ENCODE measurements at regions not wholly inside any gene's neighbourhood (a gene's known extent, or its start where the extent isn't known, plus 50 kb on each side); places are given as distances from the start of the nearest gene placed in this dataset.
A peak's percentile ranks its signal among the peaks of the same experiment; 100 is the strongest.
"Not testable (repeated sequence)": the region's sequence is repeated elsewhere in the genome, so short reads cannot be mapped to it uniquely, and the experiment has no call there.

DNA sequence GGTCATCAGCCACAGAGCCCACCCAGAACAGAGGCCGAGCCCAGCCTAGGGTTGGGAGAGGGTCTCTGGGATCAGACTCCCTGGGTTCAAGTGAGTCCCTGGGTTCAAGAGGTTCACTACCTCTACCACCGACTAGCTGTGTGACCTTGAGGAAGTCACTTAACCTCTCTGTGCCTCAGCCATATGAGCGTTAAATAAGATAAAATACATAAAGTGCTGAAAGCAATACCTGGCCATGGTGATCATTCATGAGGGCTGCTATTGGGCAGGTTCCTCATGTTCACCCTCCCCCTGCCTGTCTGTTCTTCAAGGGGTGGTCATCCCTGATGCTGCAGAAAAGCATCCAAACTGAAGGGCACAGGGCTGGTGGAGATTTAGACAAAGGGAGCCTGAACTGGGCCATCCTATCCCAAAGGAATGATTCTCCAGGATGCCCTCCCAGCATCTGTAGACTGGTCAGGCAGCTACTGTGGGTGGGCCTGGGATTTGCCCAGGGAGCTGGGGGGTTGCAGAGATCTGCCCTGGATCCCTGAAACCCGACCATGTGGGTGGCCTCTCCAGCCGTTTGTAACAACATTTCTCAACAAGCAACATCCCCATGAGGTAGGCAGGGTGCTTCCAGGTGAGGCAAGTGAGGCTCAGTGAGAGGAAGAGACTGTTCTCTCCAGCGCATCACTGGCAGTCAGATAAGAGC lies 196.6 kb downstream of the MATN1 start:
- Histone ChIP-seq H3K4me1 (ENCODE audit: control insufficient read depth in 1 of 2, insufficient read depth in 2 of 2, low read length in 2 of 2) (no peaks in the 10 kb centered on the region), H3K9me3 (ENCODE audit: control insufficient read depth, low read length) (no peaks in the 10 kb centered on the region), H3K27me3 (ENCODE audit: control insufficient read depth in 1 of 2, insufficient read depth in 2 of 2, low read length in 1 of 2) (peaks cover 0 to 2% of the 10 kb centered on the region in 2 donors), H3K4me3 (ENCODE audit: low read length in 2 of 2) (no peak overlapping the region), H3K36me3 (ENCODE audit: control insufficient read depth in 1 of 2, insufficient read depth in 2 of 2, low read length in 1 of 2) (no peaks in the 10 kb centered on the region), H3K27ac (ENCODE audit: low read depth in 1 of 2, low read length in 2 of 2) (no peak overlapping the region)
- intact Hi-C loops (cut with DNase I) = no loop called here
- DNase-seq (no peak), ATAC-seq (ENCODE audit: low FRiP score) (no peak)
- WGBS, 2 donors = 52 to 54% methylated on average over 6 of the region's 6 CpGs

DNA sequence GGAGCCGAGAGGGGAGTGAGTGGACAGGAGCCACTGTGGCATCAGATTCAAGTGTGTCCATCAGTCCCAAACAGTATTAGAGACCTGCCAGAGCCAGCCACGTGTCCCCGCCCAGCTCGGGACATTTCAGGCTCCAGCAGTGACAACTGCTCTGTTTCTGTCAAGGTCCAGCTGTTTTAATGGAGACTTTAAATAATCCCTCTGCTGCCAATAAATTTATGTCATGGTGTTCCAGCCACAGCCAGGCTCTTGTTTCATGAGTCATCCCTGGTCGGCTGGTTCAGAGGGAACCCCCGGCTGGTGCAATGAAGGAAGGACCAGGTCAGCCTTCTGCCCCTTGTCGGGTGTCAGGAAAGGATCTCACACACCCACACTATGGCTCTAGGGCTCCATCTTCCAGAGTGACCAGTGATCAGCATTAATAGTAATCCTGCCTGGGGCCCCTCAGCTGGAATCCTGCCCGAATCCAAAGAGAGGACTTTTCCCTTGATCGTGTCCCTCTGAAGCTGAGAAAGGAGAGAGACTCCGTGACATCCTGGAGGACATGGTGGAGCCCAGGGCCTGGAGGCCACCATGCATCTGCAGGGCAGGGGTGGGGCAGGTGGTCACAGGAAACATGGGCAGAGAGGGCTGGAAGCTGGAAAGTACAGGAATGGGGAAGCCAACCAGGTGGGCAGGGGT lies 197.3 kb downstream of the MATN1 start:
- peak in 1 of 2 donors; percentile 63 for DNase-seq
- Histone ChIP-seq H3K36me3 (ENCODE audit: control insufficient read depth in 1 of 2, insufficient read depth in 2 of 2, low read length in 1 of 2) (no peaks in the 10 kb centered on the region), H3K4me1 (ENCODE audit: control insufficient read depth in 1 of 2, insufficient read depth in 2 of 2, low read length in 2 of 2) (no peaks in the 10 kb centered on the region), H3K27me3 (ENCODE audit: control insufficient read depth in 1 of 2, insufficient read depth in 2 of 2, low read length in 1 of 2) (peaks cover 0 to 2% of the 10 kb centered on the region in 2 donors), H3K27ac (ENCODE audit: low read depth in 1 of 2, low read length in 2 of 2) (no peak overlapping the region), H3K9me3 (ENCODE audit: control insufficient read depth, low read length) (no peaks in the 10 kb centered on the region), H3K4me3 (ENCODE audit: low read length in 2 of 2) (no peak overlapping the region)
- intact Hi-C loops (cut with DNase I) = no loop called here
- ATAC-seq (ENCODE audit: low FRiP score) = no peak
- WGBS, 2 donors = 22 to 29% methylated on average over 10 of the region's 10 CpGs

DNA sequence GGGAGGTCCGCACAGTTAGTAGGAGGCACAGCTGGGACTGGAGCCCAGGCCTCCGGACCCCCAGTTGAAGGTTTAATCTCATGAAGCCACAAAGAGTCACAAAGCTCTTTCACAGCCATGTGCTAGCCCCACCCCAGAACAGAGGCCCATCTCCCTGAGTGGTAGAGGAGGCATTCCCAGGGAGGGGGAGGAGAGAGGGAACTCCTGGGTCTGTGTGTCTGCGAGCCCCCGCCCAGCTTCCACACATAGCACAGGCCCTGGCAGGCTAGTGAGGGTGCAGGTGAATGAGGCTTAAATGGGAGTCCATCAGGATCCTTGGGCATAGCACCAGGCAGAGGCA lies 197.8 kb downstream of the MATN1 start:
- WGBS, 2 donors = 76 to 80% methylated on average over 4 of the region's 4 CpGs

DNA sequence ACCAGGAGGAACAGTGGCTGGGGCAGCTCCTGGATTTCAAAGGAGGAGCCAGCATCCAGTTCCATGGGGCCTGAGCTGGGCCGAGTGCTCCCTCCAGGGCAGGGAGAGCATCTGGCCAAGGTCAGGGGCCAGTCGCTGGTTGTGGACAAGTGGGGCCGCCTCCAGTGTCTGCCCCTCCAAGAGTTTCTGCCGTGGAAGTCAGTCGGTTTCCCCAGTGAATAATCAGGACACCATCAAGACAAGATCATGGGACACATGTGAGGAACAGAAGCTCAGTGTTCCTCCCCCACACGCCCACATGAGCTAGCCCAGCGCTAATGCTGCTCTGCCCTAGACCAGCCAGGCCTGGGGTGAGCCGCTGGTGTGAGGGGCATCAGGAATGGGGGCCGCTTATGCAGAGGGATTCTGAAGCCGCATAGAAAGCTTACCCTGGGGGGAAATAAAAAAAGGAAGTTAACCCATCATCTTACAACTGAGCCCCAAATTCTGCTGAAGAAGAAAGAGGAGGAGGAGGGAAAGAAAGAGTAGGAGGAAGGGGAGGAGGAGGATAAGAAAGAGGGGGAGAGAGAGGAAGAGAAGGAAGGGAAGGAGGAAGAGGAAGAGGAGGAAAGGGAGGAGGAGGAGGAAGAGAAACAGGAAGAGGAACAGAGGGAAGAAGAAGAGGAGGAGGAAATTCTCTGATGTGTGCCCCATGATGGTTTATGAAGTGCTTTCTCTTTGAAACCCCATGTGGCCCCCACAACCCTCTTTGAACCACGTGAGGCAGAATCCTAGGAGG lies 198.4 kb downstream of the MATN1 start:
- intact Hi-C loops (cut with DNase I) = no loop called here
- no peaks in the 10 kb centered on the region for H3K4me1 ChIP-seq (ENCODE audit: control insufficient read depth in 1 of 2, insufficient read depth in 2 of 2, low read length in 2 of 2)
- no peaks in the 10 kb centered on the region for H3K36me3 ChIP-seq (ENCODE audit: control insufficient read depth in 1 of 2, insufficient read depth in 2 of 2, low read length in 1 of 2)
- WGBS, 2 donors = 50 to 61% methylated on average over 11 of the region's 11 CpGs
- no peak overlapping the region for H3K4me3 ChIP-seq (ENCODE audit: low read length in 2 of 2)
- no peak overlapping the region for H3K27ac ChIP-seq (ENCODE audit: low read depth in 1 of 2, low read length in 2 of 2)
- ATAC-seq (ENCODE audit: low FRiP score) (no peak), DNase-seq (peak in 1 of 2 donors; percentile 62)
- H3K9me3 ChIP-seq (ENCODE audit: control insufficient read depth, low read length) = no peaks in the 10 kb centered on the region
- H3K27me3 ChIP-seq (ENCODE audit: control insufficient read depth in 1 of 2, insufficient read depth in 2 of 2, low read length in 1 of 2) = peaks cover 0 to 2% of the 10 kb centered on the region in 2 donors

More for the DNA sequence above, 197.8 kb downstream of the MATN1 start:
- H3K27me3 ChIP-seq (ENCODE audit: control insufficient read depth in 1 of 2, insufficient read depth in 2 of 2, low read length in 1 of 2) = peaks cover 0 to 2% of the 10 kb centered on the region in 2 donors
- no peak for ATAC-seq (ENCODE audit: low FRiP score)
- no peak for DNase-seq
- no peaks in the 10 kb centered on the region for H3K36me3 ChIP-seq (ENCODE audit: control insufficient read depth in 1 of 2, insufficient read depth in 2 of 2, low read length in 1 of 2)
- no peaks in the 10 kb centered on the region for H3K4me1 ChIP-seq (ENCODE audit: control insufficient read depth in 1 of 2, insufficient read depth in 2 of 2, low read length in 2 of 2)
- intact Hi-C loops (cut with DNase I) = no loop called here
- no peaks in the 10 kb centered on the region for H3K9me3 ChIP-seq (ENCODE audit: control insufficient read depth, low read length)
- H3K27ac ChIP-seq (ENCODE audit: low read depth in 1 of 2, low read length in 2 of 2) = no peak overlapping the region
- H3K4me3 ChIP-seq (ENCODE audit: low read length in 2 of 2) = no peak overlapping the region

DNA sequence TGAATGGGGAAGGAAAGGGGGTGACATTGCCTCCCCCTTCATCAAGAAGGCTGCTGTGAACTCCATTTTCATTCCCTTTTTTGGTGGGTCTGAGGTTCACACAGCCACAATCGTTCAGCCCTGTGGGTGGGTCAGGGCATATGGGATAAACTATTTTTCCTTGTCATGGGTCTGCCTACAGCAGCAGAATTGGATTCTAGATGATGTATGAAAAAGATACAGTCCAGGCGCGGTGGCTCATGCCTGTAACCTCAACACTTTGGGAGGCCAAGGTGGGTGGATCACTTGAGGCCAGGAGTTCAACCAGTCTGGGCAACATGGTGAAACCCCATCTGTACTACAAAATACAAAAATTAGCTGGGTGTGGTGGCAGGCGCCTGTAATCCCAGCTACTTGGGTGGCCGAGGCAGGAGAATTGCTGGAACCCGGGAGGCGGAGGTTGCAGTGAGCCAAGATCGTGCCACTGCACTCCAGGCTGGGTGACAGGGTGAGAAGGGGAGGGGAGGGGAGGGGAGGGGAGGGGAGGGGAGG lies 199.3 kb downstream of the MATN1 start:
- intact Hi-C loops (cut with DNase I); H3K4me1 ChIP-seq (ENCODE audit: control insufficient read depth in 1 of 2, insufficient read depth in 2 of 2, low read length in 2 of 2); H3K9me3 ChIP-seq (ENCODE audit: control insufficient read depth, low read length); DNase-seq; H3K27me3 ChIP-seq (ENCODE audit: control insufficient read depth in 1 of 2, insufficient read depth in 2 of 2, low read length in 1 of 2); H3K36me3 ChIP-seq (ENCODE audit: control insufficient read depth in 1 of 2, insufficient read depth in 2 of 2, low read length in 1 of 2); ATAC-seq (ENCODE audit: low FRiP score); H3K27ac ChIP-seq (ENCODE audit: low read depth in 1 of 2, low read length in 2 of 2); H3K4me3 ChIP-seq (ENCODE audit: low read length in 2 of 2): not testable (repeated sequence)
- WGBS, 2 donors = 67 to 70% methylated on average over 7 to 8 of the region's 8 CpGs

DNA sequence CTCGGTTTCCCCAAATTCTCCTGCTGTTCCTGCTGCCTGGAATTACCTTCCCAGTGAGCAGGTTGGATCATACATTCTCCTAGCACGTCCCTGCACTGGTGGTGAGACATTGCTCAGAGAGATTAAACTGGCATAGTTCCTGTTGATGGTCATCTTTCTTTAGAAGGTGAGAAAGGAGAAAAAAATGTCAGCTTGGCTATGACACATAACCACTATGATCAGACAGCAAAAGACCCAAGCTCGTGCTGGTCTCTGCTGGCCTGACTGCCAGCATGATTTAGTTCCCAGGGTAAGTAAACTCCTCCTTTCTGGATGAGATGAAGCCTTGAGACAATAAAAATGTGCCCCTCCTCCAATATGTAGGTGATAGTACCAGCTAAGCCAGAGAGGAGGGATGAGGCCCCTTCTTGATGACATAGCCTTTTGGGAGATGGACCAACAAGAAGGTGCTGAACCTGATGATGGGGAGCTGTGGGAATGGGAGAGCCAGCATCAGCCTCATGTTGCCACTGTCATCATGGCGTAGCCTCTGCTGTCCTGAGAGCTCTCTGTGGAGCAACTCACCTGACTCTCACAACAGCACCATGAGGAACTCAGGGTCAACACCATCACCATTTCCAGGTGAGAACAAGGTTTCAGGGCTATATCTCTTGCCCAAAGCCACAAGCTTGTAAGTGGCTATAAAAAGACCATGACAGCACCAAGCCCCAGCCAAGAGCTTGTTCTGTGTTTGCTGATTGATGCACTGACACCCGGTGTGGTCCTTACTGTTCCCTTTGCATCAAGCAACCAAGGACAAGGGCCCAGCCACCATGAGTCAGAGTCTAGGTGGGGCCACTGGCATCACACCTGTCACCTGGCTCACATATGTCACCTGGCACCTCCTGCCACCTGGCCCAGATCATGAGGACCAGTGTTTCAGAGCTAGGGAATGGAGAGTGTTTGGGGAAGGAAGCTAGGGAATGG lies 200.0 kb downstream of the MATN1 start:
- 64 to 65% methylated on average over 5 of the region's 5 CpGs for WGBS, 2 donors
- H3K36me3 ChIP-seq (ENCODE audit: control insufficient read depth in 1 of 2, insufficient read depth in 2 of 2, low read length in 1 of 2) = no peaks in the 10 kb centered on the region
- no peaks in the 10 kb centered on the region for H3K9me3 ChIP-seq (ENCODE audit: control insufficient read depth, low read length)
- peaks cover 0 to 2% of the 10 kb centered on the region in 2 donors for H3K27me3 ChIP-seq (ENCODE audit: control insufficient read depth in 1 of 2, insufficient read depth in 2 of 2, low read length in 1 of 2)
- no peak overlapping the region for H3K4me3 ChIP-seq (ENCODE audit: low read length in 2 of 2)
- intact Hi-C loops (cut with DNase I) = no loop called here
- ATAC-seq (ENCODE audit: low FRiP score) (no peak), DNase-seq (no peak)
- H3K27ac ChIP-seq (ENCODE audit: low read depth in 1 of 2, low read length in 2 of 2) = no peak overlapping the region
- no peaks in the 10 kb centered on the region for H3K4me1 ChIP-seq (ENCODE audit: control insufficient read depth in 1 of 2, insufficient read depth in 2 of 2, low read length in 2 of 2)

DNA sequence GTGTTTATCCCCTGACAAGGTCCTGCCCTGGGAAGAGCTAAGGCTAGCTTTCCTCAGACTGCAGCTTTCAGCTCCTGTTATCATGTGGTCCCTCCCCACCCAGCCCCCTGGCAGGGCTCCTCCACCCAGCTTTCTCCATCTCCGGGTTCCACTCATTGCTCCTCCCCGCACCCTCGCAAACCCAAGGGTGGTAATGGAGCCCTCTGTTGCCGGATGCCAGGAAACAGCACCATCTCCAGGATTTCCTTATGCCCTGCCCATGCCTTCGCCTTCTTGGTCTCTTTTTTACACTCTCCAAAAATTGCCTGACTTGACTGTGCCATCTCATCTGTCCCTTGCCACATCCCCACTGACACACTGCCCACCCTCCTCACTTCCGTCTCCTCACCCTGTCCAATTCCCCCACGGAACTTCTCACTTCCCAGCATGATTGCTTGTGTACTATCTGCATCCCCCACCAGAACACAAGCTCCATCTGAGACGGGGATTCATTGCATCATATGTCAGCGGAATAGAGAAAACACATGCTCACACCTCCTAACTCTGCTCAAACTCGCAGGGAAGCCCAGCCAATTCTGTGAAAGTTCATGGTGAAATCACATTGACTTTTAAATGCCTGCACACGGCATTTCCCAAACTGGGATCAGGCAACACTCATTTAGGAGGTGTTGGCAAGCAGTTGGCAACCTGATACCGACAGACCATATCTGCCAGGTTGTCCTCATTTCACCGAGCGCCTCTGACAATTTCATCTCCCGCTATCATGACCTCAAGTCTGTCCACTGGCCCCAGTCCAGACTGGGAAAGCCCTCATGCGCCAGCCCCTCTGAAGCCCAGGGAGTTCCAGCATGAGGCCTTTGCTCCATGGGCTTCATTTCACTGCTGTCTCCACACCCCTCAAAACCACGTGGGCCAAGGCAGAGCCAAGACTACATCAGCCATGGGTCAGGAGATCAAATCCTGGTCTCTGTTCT lies 201.1 kb downstream of the MATN1 start:
- ATAC-seq (ENCODE audit: low FRiP score) (peak; percentile 83), DNase-seq (peak; percentile 70 to 86)
- H3K36me3 ChIP-seq (ENCODE audit: control insufficient read depth in 1 of 2, insufficient read depth in 2 of 2, low read length in 1 of 2) = no peaks in the 10 kb centered on the region
- H3K9me3 ChIP-seq (ENCODE audit: control insufficient read depth, low read length) = no peaks in the 10 kb centered on the region
- no peak overlapping the region for H3K27ac ChIP-seq (ENCODE audit: low read depth in 1 of 2, low read length in 2 of 2)
- H3K27me3 ChIP-seq (ENCODE audit: control insufficient read depth in 1 of 2, insufficient read depth in 2 of 2, low read length in 1 of 2) = no peaks in the 10 kb centered on the region
- intact Hi-C loops (cut with DNase I) = no loop called here
- no peaks in the 10 kb centered on the region for H3K4me1 ChIP-seq (ENCODE audit: control insufficient read depth in 1 of 2, insufficient read depth in 2 of 2, low read length in 2 of 2)
- WGBS, 2 donors = 56% methylated on average over 17 of the region's 17 CpGs
- no peak overlapping the region for H3K4me3 ChIP-seq (ENCODE audit: low read length in 2 of 2)

Measured in aorta (tissue), 5 donors.